ENCODE measurements at regions not wholly inside any gene's neighbourhood (a gene's known extent, or its start where the extent isn't known, plus 50 kb on each side); places are given as distances from the start of the nearest gene placed in this dataset.

DNA sequence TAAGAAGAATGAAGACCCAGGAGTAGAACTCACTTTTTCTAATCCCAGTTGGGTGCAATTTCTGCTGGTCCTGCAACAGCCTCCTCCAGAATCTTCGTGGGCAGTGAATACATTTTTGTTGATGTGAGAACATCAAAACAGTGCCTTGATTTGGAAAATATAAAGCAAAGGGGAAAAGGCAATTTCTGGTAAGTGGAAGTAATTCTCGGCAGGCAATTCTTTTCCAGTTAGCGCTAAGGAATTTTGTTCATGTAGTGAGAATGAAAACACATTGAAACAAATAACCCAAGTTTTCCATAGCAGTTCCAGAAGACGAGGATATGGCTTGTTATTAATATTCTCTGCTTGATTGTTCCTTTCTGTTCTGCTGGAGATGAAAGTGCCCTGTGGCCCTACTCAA lies 178.7 kb downstream of the SPATA31D1 start:
- Histone ChIP-seq H3K27me3 (ENCODE audit: control insufficient read depth in 3 of 3, insufficient read depth in 3 of 3, low read length in 2 of 3) (no peaks in the 10 kb centered on the region), H3K9me3 (ENCODE audit: control insufficient read depth in 4 of 4, insufficient read depth in 3 of 4, low read length in 3 of 4) (peaks cover 0 to 2% (median 0%) of the 10 kb centered on the region in 4 donors), H3K36me3 (ENCODE audit: control insufficient read depth in 4 of 4, insufficient read depth in 4 of 4, low read length in 4 of 4) (no peaks in the 10 kb centered on the region), H3K9ac (ENCODE audit: insufficient read depth in 1 of 2, low read length in 2 of 2) (no peak overlapping the region), H3K27ac (ENCODE audit: low read depth in 1 of 2, low read length in 1 of 2) (no peak overlapping the region), H3K4me3 (no peak overlapping the region), H3K4me1 (ENCODE audit: control insufficient read depth in 5 of 5, insufficient read depth in 5 of 5, low read length in 5 of 5) (peaks cover 0 to 12% (median 0%) of the 10 kb centered on the region in 5 donors)
- TF ChIP-seq, protein P1, sequence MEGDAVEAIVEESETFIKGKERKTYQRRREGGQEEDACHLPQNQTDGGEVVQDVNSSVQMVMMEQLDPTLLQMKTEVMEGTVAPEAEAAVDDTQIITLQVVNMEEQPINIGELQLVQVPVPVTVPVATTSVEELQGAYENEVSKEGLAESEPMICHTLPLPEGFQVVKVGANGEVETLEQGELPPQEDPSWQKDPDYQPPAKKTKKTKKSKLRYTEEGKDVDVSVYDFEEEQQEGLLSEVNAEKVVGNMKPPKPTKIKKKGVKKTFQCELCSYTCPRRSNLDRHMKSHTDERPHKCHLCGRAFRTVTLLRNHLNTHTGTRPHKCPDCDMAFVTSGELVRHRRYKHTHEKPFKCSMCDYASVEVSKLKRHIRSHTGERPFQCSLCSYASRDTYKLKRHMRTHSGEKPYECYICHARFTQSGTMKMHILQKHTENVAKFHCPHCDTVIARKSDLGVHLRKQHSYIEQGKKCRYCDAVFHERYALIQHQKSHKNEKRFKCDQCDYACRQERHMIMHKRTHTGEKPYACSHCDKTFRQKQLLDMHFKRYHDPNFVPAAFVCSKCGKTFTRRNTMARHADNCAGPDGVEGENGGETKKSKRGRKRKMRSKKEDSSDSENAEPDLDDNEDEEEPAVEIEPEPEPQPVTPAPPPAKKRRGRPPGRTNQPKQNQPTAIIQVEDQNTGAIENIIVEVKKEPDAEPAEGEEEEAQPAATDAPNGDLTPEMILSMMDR (IDR thresholded peaks at IDR 0.05; ENCODE audit: control extremely low read depth, extremely low read depth): no peak
- no peak for ATAC-seq (ENCODE audit: insufficient read depth, low FRiP score)
- 78 to 83% methylated on average over 4 of the region's 4 CpGs for WGBS, 2 donors
- DNase-seq: peak in 1 of 3 donors; percentile 28

GRCh38 chr9:82168585-82168984 lies 180.0 kb downstream of the SPATA31D1 start:
- no peaks in the 10 kb centered on the region for H3K27me3 ChIP-seq (ENCODE audit: control insufficient read depth in 3 of 3, insufficient read depth in 3 of 3, low read length in 2 of 3)
- no peak overlapping the region for H3K4me3 ChIP-seq
- DNase-seq (no peak), ATAC-seq (ENCODE audit: insufficient read depth, low FRiP score) (no peak)
- no peaks in the 10 kb centered on the region for H3K36me3 ChIP-seq (ENCODE audit: control insufficient read depth in 4 of 4, insufficient read depth in 4 of 4, low read length in 4 of 4)
- no peak overlapping the region for H3K9ac ChIP-seq (ENCODE audit: insufficient read depth in 1 of 2, low read length in 2 of 2)
- peaks cover 0 to 2% (median 0%) of the 10 kb centered on the region in 4 donors for H3K9me3 ChIP-seq (ENCODE audit: control insufficient read depth in 4 of 4, insufficient read depth in 3 of 4, low read length in 3 of 4)
- 74 to 82% methylated on average over 3 of the region's 3 CpGs for WGBS, 2 donors
- peaks cover 0 to 12% (median 0%) of the 10 kb centered on the region in 5 donors for H3K4me1 ChIP-seq (ENCODE audit: control insufficient read depth in 5 of 5, insufficient read depth in 5 of 5, low read length in 5 of 5)
- no peak overlapping the region for H3K27ac ChIP-seq (ENCODE audit: low read depth in 1 of 2, low read length in 1 of 2)
- TF ChIP-seq, protein P1 (IDR thresholded peaks at IDR 0.05; ENCODE audit: control extremely low read depth, extremely low read depth): no peak

DNA sequence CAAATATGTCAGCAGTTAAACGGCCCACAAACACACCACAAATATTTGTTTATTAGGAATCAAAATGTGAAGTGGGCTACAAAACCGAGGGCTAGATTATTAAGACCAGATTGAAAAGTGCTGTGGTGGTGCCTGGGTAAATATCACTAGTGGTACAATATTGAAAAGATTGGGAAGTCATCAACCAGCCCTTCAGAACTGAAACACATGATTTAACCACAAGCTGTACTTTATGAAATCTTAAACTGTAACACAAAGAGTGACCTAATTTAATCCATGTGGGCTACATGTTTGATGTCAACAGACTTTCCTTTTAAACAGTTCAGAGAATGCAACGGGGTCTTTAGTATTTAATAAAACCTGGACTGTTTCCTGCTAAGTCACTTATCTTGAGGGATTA lies 182.3 kb downstream of the SPATA31D1 start:
- no peaks in the 10 kb centered on the region for H3K9me3 ChIP-seq (ENCODE audit: control insufficient read depth in 4 of 4, insufficient read depth in 3 of 4, low read length in 3 of 4)
- no peaks in the 10 kb centered on the region for H3K36me3 ChIP-seq (ENCODE audit: control insufficient read depth in 4 of 4, insufficient read depth in 4 of 4, low read length in 4 of 4)
- H3K27me3 ChIP-seq (ENCODE audit: control insufficient read depth in 3 of 3, insufficient read depth in 3 of 3, low read length in 2 of 3): no peaks in the 10 kb centered on the region
- 32 to 42% methylated on average over 3 of the region's 3 CpGs for WGBS, 2 donors
- DNase-seq: peak in 1 of 3 donors; percentile 16
- TF ChIP-seq, protein P1 (IDR thresholded peaks at IDR 0.05; ENCODE audit: control extremely low read depth, extremely low read depth): no peak
- H3K27ac ChIP-seq (ENCODE audit: low read depth in 1 of 2, low read length in 1 of 2): no peak overlapping the region
- no peak for ATAC-seq (ENCODE audit: insufficient read depth, low FRiP score)
- no peak overlapping the region for H3K9ac ChIP-seq (ENCODE audit: insufficient read depth in 1 of 2, low read length in 2 of 2)
- no peak overlapping the region for H3K4me3 ChIP-seq
- peaks cover 0 to 12% (median 0%) of the 10 kb centered on the region in 5 donors for H3K4me1 ChIP-seq (ENCODE audit: control insufficient read depth in 5 of 5, insufficient read depth in 5 of 5, low read length in 5 of 5)

GRCh38 chr9:82171271-82171670 lies 182.7 kb downstream of the SPATA31D1 start:
- H3K9ac ChIP-seq (ENCODE audit: insufficient read depth in 1 of 2, low read length in 2 of 2): no peak overlapping the region
- no peaks in the 10 kb centered on the region for H3K36me3 ChIP-seq (ENCODE audit: control insufficient read depth in 4 of 4, insufficient read depth in 4 of 4, low read length in 4 of 4)
- ATAC-seq (ENCODE audit: insufficient read depth, low FRiP score): no peak
- H3K27me3 ChIP-seq (ENCODE audit: control insufficient read depth in 3 of 3, insufficient read depth in 3 of 3, low read length in 2 of 3): no peaks in the 10 kb centered on the region
- H3K9me3 ChIP-seq (ENCODE audit: control insufficient read depth in 4 of 4, insufficient read depth in 3 of 4, low read length in 3 of 4): no peaks in the 10 kb centered on the region
- no peak overlapping the region for H3K4me3 ChIP-seq
- no peak overlapping the region for H3K27ac ChIP-seq (ENCODE audit: low read depth in 1 of 2, low read length in 1 of 2)
- TF ChIP-seq, protein P1 (IDR thresholded peaks at IDR 0.05; ENCODE audit: control extremely low read depth, extremely low read depth): no peak
- no peak for DNase-seq
- 86 to 88% methylated on average over 3 of the region's 3 CpGs for WGBS, 2 donors
- peaks cover 0 to 12% (median 0%) of the 10 kb centered on the region in 5 donors for H3K4me1 ChIP-seq (ENCODE audit: control insufficient read depth in 5 of 5, insufficient read depth in 5 of 5, low read length in 5 of 5)

All from lung (tissue), 11 donors.